Peyer's patch (tissue), 4 donors: ENCODE measurements at regions not wholly inside any gene's neighbourhood (a gene's known extent, or its start where the extent isn't known, plus 50 kb on each side); places are given as distances from the start of the nearest gene placed in this dataset.
"Not testable (repeated sequence)": the region's sequence is repeated elsewhere in the genome, so short reads cannot be mapped to it uniquely, and the experiment has no call there.

Source experiments
- CTCF ChIP-seq, 6 experiments: fragments of 450-650 bp in 4 of 6; fragments of 200-600 bp in 2 of 6; sonication (generic) in 1 of 6; IDR thresholded peaks; one replicate each; pipeline ENCODE4 v1.5.1; 2017 to 2019; ENCODE audit warnings: antibody characterized with exemption in 6 of 6, mild to moderate bottlenecking in 3 of 6, moderate library complexity in 1 of 6
- POLR2A ChIP-seq, 2 donors: fragments of 450-650 bp; IDR thresholded peaks; one replicate each; pipeline ENCODE4 v1.5.1; 2017; ENCODE audit warnings: antibody characterized with exemption in 2 of 2, mild to moderate bottlenecking in 2 of 2, moderate library complexity in 2 of 2

- not testable (repeated sequence) for TF ChIP-seq CTCF, POLR2A (IDR thresholded peaks at IDR 0.05)
Observed at GRCh38 chr12:8325145-8325839, 97.9 kb upstream of the FAM90A1 start.
